Heart right ventricle (tissue), 16 donors: ENCODE measurements at regions not wholly inside any gene's neighbourhood (a gene's known extent, or its start where the extent isn't known, plus 50 kb on each side); places are given as distances from the start of the nearest gene placed in this dataset.
A peak's percentile ranks its signal among the peaks of the same experiment; 100 is the strongest.

Experiments used
- ATAC-seq, 8 donors: fragments of 200-7000 bp; cut with Tn5 transposase; one replicate each; pipeline ENCODE4 v1.9.1; 2020; ENCODE audit warnings: mild to moderate bottlenecking in 8 of 8, moderate library complexity in 8 of 8, moderate number of reproducible peaks in 1 of 8
- DNase-seq, 2 donors: peaks; one replicate each; pipeline ENCODE4 v3.0.0-alpha.2; 2020
- H3K27ac ChIP-seq, 10 donors: fragments of 200-600 bp; sonication (generic) in 2 of 10; one replicate each; pipeline versions ENCODE4 v1.5.0 to v1.8.0; 2020 to 2022; ENCODE audit warnings: mild to moderate bottlenecking in 3 of 10
- H3K27me3 ChIP-seq, 7 donors: fragments of 200-600 bp; one replicate each; pipeline ENCODE4 v1.8.0; 2021 to 2022; ENCODE audit warnings: mild to moderate bottlenecking in 2 of 7
- H3K36me3 ChIP-seq, 9 donors: fragments of 200-600 bp; sonication (generic) in 1 of 9; one replicate each; pipeline versions ENCODE4 v1.5.0 to v1.8.0; 2020 to 2022; ENCODE audit warnings: mild to moderate bottlenecking in 2 of 9
- H3K4me1 ChIP-seq, 9 donors: fragments of 200-600 bp; sonication (generic) in 1 of 9; one replicate each; pipeline versions ENCODE4 v1.5.0 to v1.8.0; 2020 to 2022; ENCODE audit warnings: mild to moderate bottlenecking in 4 of 9
- H3K4me3 ChIP-seq, 10 donors: fragments of 200-600 bp; sonication (generic) in 2 of 10; one replicate each; pipeline versions ENCODE4 v1.5.0 to v1.8.0; 2020 to 2022; ENCODE audit warnings: mild to moderate bottlenecking in 7 of 10, moderate library complexity in 2 of 10
- H3K9me3 ChIP-seq, 11 donors: fragments of 200-600 bp in 10 of 11; sonication (generic) in 2 of 11; one replicate each; pipeline versions ENCODE4 v1.5.0 to v1.8.0; 2013 to 2022; ENCODE audit warnings: mild to moderate bottlenecking in 2 of 11, control low read depth in 1 of 11, moderate library complexity in 1 of 11
- WGBS, 2 donors: extraction: QIAGEN DNeasy Blood & Tissue Kit; methylation state at CpG; one replicate each; pipeline ENCODE4 v1.1.7; 2013; ENCODE audit warnings: inconsistent platforms in 1 of 2; 5-methylcytosine and 5-hydroxymethylcytosine counted together
- intact Hi-C, 10 donors: fragments of 100-400 bp; cut with DNase I; formaldehyde crosslinking; loops; one replicate each; pipeline versions ENCODE4 v1.11.1 to v1.14.2; 2022
- TF ChIP-seq, protein P1 (sequence below), 9 donors: fragments of 200-600 bp; sonication (generic) in 2 of 9; IDR thresholded peaks; one replicate each; pipeline versions ENCODE4 v1.5.0 to v1.8.0; 2021 to 2022; ENCODE audit warnings: antibody characterized with exemption in 9 of 9, mild to moderate bottlenecking in 5 of 9, moderate library complexity in 1 of 9
- donor health status: Arrhythmogenic right ventricular cardiomyopathy.
- donor health status: ischemic (EF 13 %, LVEDD 7.1; RV severe dilation, severe dysfunction).
- donor health status: healthy with polysubstance abuse.
- donor health status: DM: no; HTN: yes; CAD: no.
- donor health status: DM: no; HTN: no; CAD: no.
- donor health status: ischemic (EF 25% LVEDD 6.9; RV normal size, moderate dysfunction).
- donor health status: ischemic (EF 25% LVEDD 5.7; RV mildly dilated, moderate dysfunction).
- donor health status: healthy.
- donor health status: DM: yes; HTN: yes; CAD: no.
- donor health status: Ischemic cardiomyopathy.
- donor health status: ischemic (EF 35%, LVEDD 5.7; RV mildly dilated, moderate dysfunction).
- donor health status: nonischemic (EF 11% LVEDD 7.7; RV severe dilation, severe dysfunction).
- donor health status: DM: yes; HTN: yes; CAD: no.
- donor health status: PGD.
- donor health status: ischemic (EF 29% LVEDD 5.4; RV normal size, mild dysfunction).
- donor health status: nonischemic (EF 23%, LVEDD 6.1; RV moderate dilation, normal function).

- no peak for ATAC-seq
- no peak overlapping the region for H3K4me3 ChIP-seq
- WGBS, 2 donors, result 73 to 88% methylated on average over 5 of the region's 5 CpGs
- no peaks in the 10 kb centered on the region for H3K9me3 ChIP-seq
- TF ChIP-seq, protein P1, sequence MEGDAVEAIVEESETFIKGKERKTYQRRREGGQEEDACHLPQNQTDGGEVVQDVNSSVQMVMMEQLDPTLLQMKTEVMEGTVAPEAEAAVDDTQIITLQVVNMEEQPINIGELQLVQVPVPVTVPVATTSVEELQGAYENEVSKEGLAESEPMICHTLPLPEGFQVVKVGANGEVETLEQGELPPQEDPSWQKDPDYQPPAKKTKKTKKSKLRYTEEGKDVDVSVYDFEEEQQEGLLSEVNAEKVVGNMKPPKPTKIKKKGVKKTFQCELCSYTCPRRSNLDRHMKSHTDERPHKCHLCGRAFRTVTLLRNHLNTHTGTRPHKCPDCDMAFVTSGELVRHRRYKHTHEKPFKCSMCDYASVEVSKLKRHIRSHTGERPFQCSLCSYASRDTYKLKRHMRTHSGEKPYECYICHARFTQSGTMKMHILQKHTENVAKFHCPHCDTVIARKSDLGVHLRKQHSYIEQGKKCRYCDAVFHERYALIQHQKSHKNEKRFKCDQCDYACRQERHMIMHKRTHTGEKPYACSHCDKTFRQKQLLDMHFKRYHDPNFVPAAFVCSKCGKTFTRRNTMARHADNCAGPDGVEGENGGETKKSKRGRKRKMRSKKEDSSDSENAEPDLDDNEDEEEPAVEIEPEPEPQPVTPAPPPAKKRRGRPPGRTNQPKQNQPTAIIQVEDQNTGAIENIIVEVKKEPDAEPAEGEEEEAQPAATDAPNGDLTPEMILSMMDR (IDR thresholded peaks at IDR 0.05), result no peak
- H3K27me3 ChIP-seq, result no peaks in the 10 kb centered on the region
- H3K4me1 ChIP-seq, result peaks cover 0 to 71% (median 15%) of the 10 kb centered on the region in 9 donors
- intact Hi-C loops, result no loop called here
- no peak for DNase-seq
- no peaks in the 10 kb centered on the region for H3K36me3 ChIP-seq
- peak overlapping the region in 3 of 10 donors; percentile 21 to 59 (median 36) for H3K27ac ChIP-seq
Measured at GRCh38 chr1:198919667-198920398, 281.0 kb downstream of the PTPRC start.

GRCh38 chr1:198922638-198923430, 284.0 kb downstream of the PTPRC start:
- Histone ChIP-seq H3K36me3 (no peaks in the 10 kb centered on the region), H3K4me3 (no peak overlapping the region), H3K27me3 (no peaks in the 10 kb centered on the region), H3K9me3 (no peaks in the 10 kb centered on the region), H3K4me1 (peaks cover 0 to 78% (median 15%) of the 10 kb centered on the region in 9 donors), H3K27ac (peak overlapping the region in 1 of 10 donors; percentile 85)
- intact Hi-C loops, result no loop called here
- WGBS, 2 donors, result 84 to 85% methylated on average over 5 of the region's 5 CpGs
- no peak for DNase-seq
- TF ChIP-seq, protein P1 (IDR thresholded peaks at IDR 0.05), result no peak
- peak in 1 of 8 donors; percentile 45 for ATAC-seq

- intact Hi-C loops, result no loop called here
- Histone ChIP-seq H3K36me3 (no peaks in the 10 kb centered on the region), H3K27ac (peak overlapping the region in 2 of 10 donors; percentile 16 to 85), H3K27me3 (no peaks in the 10 kb centered on the region), H3K9me3 (no peaks in the 10 kb centered on the region), H3K4me3 (no peak overlapping the region), H3K4me1 (peaks cover 0 to 71% (median 15%) of the 10 kb centered on the region in 9 donors)
- ATAC-seq (no peak), DNase-seq (no peak)
- TF ChIP-seq, protein P1 (IDR thresholded peaks at IDR 0.05), result no peak
- 93 to 96% methylated on average over 1 of the region's 1 CpG for WGBS, 2 donors
Measured at GRCh38 chr1:198923993-198924392, 285.2 kb downstream of the PTPRC start.

- Histone ChIP-seq H3K4me3 (no peak overlapping the region), H3K9me3 (no peaks in the 10 kb centered on the region)
Measured at GRCh38 chr1:198925567-198925966, 286.7 kb downstream of the PTPRC start.

More at GRCh38 chr1:198925567-198925966, 286.7 kb downstream of the PTPRC start:
- H3K36me3 ChIP-seq, result no peaks in the 10 kb centered on the region
- ATAC-seq, result no peak
- H3K27ac ChIP-seq, result peak overlapping the region in 1 of 10 donors; percentile 85
- DNase-seq, result no peak
- intact Hi-C loops, result no loop called here
- TF ChIP-seq, protein P1 (IDR thresholded peaks at IDR 0.05), result no peak
- no peaks in the 10 kb centered on the region for H3K27me3 ChIP-seq
- H3K4me1 ChIP-seq, result peaks cover 0 to 71% (median 15%) of the 10 kb centered on the region in 9 donors
